ENCODE measurements at regions not wholly inside any gene's neighbourhood (a gene's known extent, or its start where the extent isn't known, plus 50 kb on each side); places are given as distances from the start of the nearest gene placed in this dataset.

GRCh38 chr4:153142700-153143438, 61.4 kb upstream of the TRIM2 start:
- H3K4me2 ChIP-seq = peak overlapping the region; percentile 71
- H3K4me3 ChIP-seq = 0 out of 3 replicates have a peak overlapping the region, but pooled peaks have one; percentile 13
- H3K4me1 ChIP-seq = peaks cover 33% of the 10 kb centered on the region
- ATAC-seq (peak; percentile 82 to 90), DNase-seq (ENCODE audit: low read depth in 1 of 2, low spot score in 1 of 2) (peak; percentile 62 to 70), FAIRE-seq (no peak)
- TF ChIP-seq ZFP36 (IDR thresholded peaks at IDR 0.05; ENCODE audit: borderline replicate concordance, partially characterized antibody) = no peak
- TF ChIP-seq MAZ (IDR thresholded peaks at IDR 0.05; ENCODE audit: borderline replicate concordance, low read depth, low read length) = no peak
- TF ChIP-seq EP300 (IDR thresholded peaks at IDR 0.05) = no peak
- TF ChIP-seq MAFK (IDR thresholded peaks at IDR 0.05; ENCODE audit: partially characterized antibody) = no peak
- no peak for TF ChIP-seq RARB (CRISPR knock-in tag; IDR thresholded peaks at IDR 0.05)
- TF ChIP-seq SMC3 (IDR thresholded peaks at IDR 0.05) = peak; percentile 92
- TF ChIP-seq RAD21 (conservative IDR thresholded peaks at IDR 0.05 in 1 of 2, IDR thresholded peaks at IDR 0.05 in 1 of 2) = peak; percentile 85 to 93
- no peak for TF ChIP-seq ZC3H11A (IDR thresholded peaks at IDR 0.05)
- TF ChIP-seq MAX (IDR thresholded peaks at IDR 0.05) = no peak
- TF ChIP-seq CTCF (IDR thresholded peaks at IDR 0.05) = peak; percentile 88
- TF ChIP-seq HMGXB4 (CRISPR knock-in tag; IDR thresholded peaks at IDR 0.05; ENCODE audit: borderline replicate concordance) = no peak
- no peak for TF ChIP-seq RNF2 (IDR thresholded peaks at IDR 0.05; ENCODE audit: borderline replicate concordance, low read depth)
- TF ChIP-seq HDAC2 (IDR thresholded peaks at IDR 0.05) = no peak
- no peak for TF ChIP-seq RFX5 (IDR thresholded peaks at IDR 0.05)
- TF ChIP-seq TFCP2L1 (CRISPR knock-in tag; IDR thresholded peaks at IDR 0.05) = no peak
- TF ChIP-seq EHF (CRISPR knock-in tag; IDR thresholded peaks at IDR 0.05) = no peak
- no peak for TF ChIP-seq ZSCAN20 (CRISPR knock-in tag; IDR thresholded peaks at IDR 0.05)
- TF ChIP-seq HOXB13 (CRISPR knock-in tag; IDR thresholded peaks at IDR 0.05; ENCODE audit: low read depth) = no peak
- peak overlapping the region; percentile 75 to 81 for H3K27ac ChIP-seq
- no peaks in the 10 kb centered on the region for H3K9me3 ChIP-seq
- CTCF ChIA-PET = interaction anchor here (0.6 to 3.1 kb wide), 29 partner anchors 8 to 1636 kb away, joined by 3 to 16 read pairs (median 5); no protein-coding TSS in a partner anchor
- POLR2A ChIA-PET = no interaction called here
- WGBS (ENCODE audit: missing lambda C conversion rate) = 36% methylated on average over 7 of the region's 7 CpGs

- no peak for FAIRE-seq
- peak; percentile 54 to 67 for ATAC-seq
- peak overlapping the region; percentile 71 for H3K4me2 ChIP-seq
- CTCF ChIA-PET = interaction anchor here (0.6 to 3.1 kb wide), 26 partner anchors 7 to 1635 kb away, joined by 3 to 16 read pairs (median 5); no protein-coding TSS in a partner anchor
- TF ChIP-seq JUNB (IDR thresholded peaks at IDR 0.05) (0 out of 2 replicates have a peak, but pooled peaks have one; percentile 18), RAD21 (conservative IDR thresholded peaks at IDR 0.05 in 1 of 2, IDR thresholded peaks at IDR 0.05 in 1 of 2) (no peak)
- POLR2A ChIA-PET = no interaction called here
- 23% methylated on average over 7 of the region's 7 CpGs for WGBS (ENCODE audit: missing lambda C conversion rate)
- H3K4me1 ChIP-seq = peaks cover 25% of the 10 kb centered on the region
- H3K27ac ChIP-seq = peak overlapping the region; percentile 75 to 81
- no peaks in the 10 kb centered on the region for H3K9me3 ChIP-seq
- H3K4me3 ChIP-seq = 0 out of 3 replicates have a peak overlapping the region, but pooled peaks have one; percentile 13
- no peak for DNase-seq (ENCODE audit: low read depth in 1 of 2, low spot score in 1 of 2)
Measured at GRCh38 chr4:153143527-153144348, 60.5 kb upstream of the TRIM2 start.
